GM12878 (cell line): ENCODE measurements at regions not wholly inside any gene's neighbourhood (a gene's known extent, or its start where the extent isn't known, plus 50 kb on each side); places are given as distances from the start of the nearest gene placed in this dataset.

Experiments used
- ATAC-seq: fragments of 200-7000 bp; cut with Tn5 transposase; 3 replicates; pipeline ENCODE4 v1.9.1; 2020; ENCODE audit warnings: mild to moderate bottlenecking, moderate library complexity
- BruUV-seq: library from RNA; stranded (reverse); fragments of 400-500 nt; replicated peaks from 2 replicates; lab custom pipeline; 2021; lab: Mats Ljungman, UMichigan
- CTCF ChIA-PET: fragments of 300-600 bp; sonication (Branson Sonifier 250); formaldehyde crosslinking; extraction: SDS; loops from one replicate; lab custom pipeline; 2021; ENCODE audit warnings: inconsistent platforms; lab: Yijun Ruan, JAX
- POLR2A ChIA-PET: fragments of 350-600 bp; formaldehyde crosslinking; extraction: SDS; loops from one replicate; lab custom pipeline; 2021; ENCODE audit warnings: inconsistent platforms; lab: Charles Lee
- RAD21 ChIA-PET: fragments of 300-600 bp; sonication (Branson Sonifier 250); formaldehyde crosslinking; loops from one replicate; lab custom pipeline; 2023; ENCODE audit warnings: antibody characterized with exemption; ENCODE audit not compliant: unreplicated experiment; lab: Charles Lee
- SMC1A ChIA-PET: fragments of 300-600 bp; sonication (Branson Sonifier 250); formaldehyde crosslinking; loops from one replicate; lab custom pipeline; 2023; ENCODE audit not compliant: unreplicated experiment, uncharacterized antibody; lab: Charles Lee
- DNase-seq: peaks from one replicate; pipeline ENCODE4 v3.0.0-alpha.2; 2011; ENCODE audit warnings: low read depth, low spot score
- FAIRE-seq: peaks from 3 replicates; lab custom pipeline; 2011; peaks lifted over from hg19 to GRCh38; lab: Jason Lieb, UNC
- H2AFZ ChIP-seq: 2 replicates; pipeline ENCODE4 v1.6.0; 2011; ENCODE audit warnings: low read depth, low read length, control low read depth; ENCODE audit not compliant: control insufficient read depth
- H3K27ac ChIP-seq: 2 replicates; pipeline ENCODE4 v1.5.1; 2011; ENCODE audit warnings: control low read depth; ENCODE audit not compliant: control insufficient read depth, insufficient read depth
- H3K27me3 ChIP-seq, 2 experiments: replicated peaks in 1 of 2; 2 replicates each; pipeline versions ENCODE4 v1.6.0 to v1.6.1; 2011; ENCODE audit warnings: low read length in 1 of 2; ENCODE audit not compliant: control insufficient read depth in 2 of 2, insufficient read depth in 2 of 2
- H3K36me3 ChIP-seq, 2 experiments: 2 replicates each; pipeline ENCODE4 v1.5.1; 2011; ENCODE audit warnings: low read length in 1 of 2; ENCODE audit not compliant: control insufficient read depth in 2 of 2, insufficient read depth in 2 of 2
- H3K4me1 ChIP-seq: 2 replicates; pipeline ENCODE4 v1.6.1; 2011; ENCODE audit warnings: mild to moderate bottlenecking, low read length, moderate library complexity, mixed read lengths; ENCODE audit not compliant: control insufficient read depth, insufficient read depth
- H3K4me2 ChIP-seq: 2 replicates; pipeline ENCODE4 v1.6.0; 2011; ENCODE audit warnings: control low read depth; ENCODE audit not compliant: control insufficient read depth, insufficient read depth
- H3K4me3 ChIP-seq: fragments of 200-600 bp; sonication (generic); 2 replicates; pipeline ENCODE4 v1.5.1; 2016
- H3K79me2 ChIP-seq: 2 replicates; pipeline ENCODE4 v1.6.0; 2011; ENCODE audit warnings: low read length; ENCODE audit not compliant: control insufficient read depth, insufficient read depth
- H3K9ac ChIP-seq: 2 replicates; pipeline ENCODE4 v1.8.0; 2011; ENCODE audit warnings: low read length, control low read depth, mixed read lengths; ENCODE audit not compliant: control insufficient read depth, insufficient read depth
- H3K9me3 ChIP-seq: replicated peaks from 3 replicates; pipeline ENCODE4 v1.5.1; 2011; ENCODE audit warnings: mild to moderate bottlenecking, low read length; ENCODE audit not compliant: control insufficient read depth, insufficient read depth
- H4K20me1 ChIP-seq: 2 replicates; pipeline ENCODE4 v1.6.0; 2011; ENCODE audit not compliant: control insufficient read depth, insufficient read depth
- E4F1 ChIP-seq: fragments of 450-650 bp; IDR thresholded peaks from 2 replicates; pipeline ENCODE4 v1.6.1; 2018; ENCODE audit warnings: borderline replicate concordance, mild to moderate bottlenecking; ENCODE audit not compliant: partially characterized antibody
- MAX ChIP-seq: IDR thresholded peaks from 2 replicates; pipeline ENCODE4 v1.6.1; 2012; ENCODE audit warnings: low read depth, low read length, improper control_type of control experiment
- MEF2A ChIP-seq: IDR thresholded peaks from 2 replicates; pipeline ENCODE4 v1.6.1; 2011; ENCODE audit warnings: low read depth, mild to moderate bottlenecking, low read length, moderate library complexity; ENCODE audit not compliant: insufficient read depth
- PKNOX1 ChIP-seq: fragments of 450-650 bp; IDR thresholded peaks from 2 replicates; pipeline ENCODE4 v1.6.1; 2016; ENCODE audit warnings: mild to moderate bottlenecking
- POU2F2 ChIP-seq: IDR thresholded peaks from 3 replicates; pipeline ENCODE4 v1.6.1; 2011; ENCODE audit warnings: low read depth, mild to moderate bottlenecking, low read length, borderline replicate concordance
- RBBP5 ChIP-seq: fragments of 200-600 bp; sonication (generic); conservative IDR thresholded peaks from 2 replicates; pipeline ENCODE4 v1.6.1; 2016
- SP1 ChIP-seq: IDR thresholded peaks from one replicate; pipeline ENCODE4 v1.6.1; 2011; ENCODE audit warnings: low read depth, low read length
- ZNF207 ChIP-seq: fragments of 450-650 bp; IDR thresholded peaks from 2 replicates; pipeline ENCODE4 v1.6.1; 2014; ENCODE audit warnings: antibody characterized with exemption, mild to moderate bottlenecking, borderline replicate concordance
- WGBS: methylation state at CpG from one replicate; pipeline ENCODE4 v1.1.6; 2016; ENCODE audit warnings: low lambda C conversion rate; ENCODE audit not compliant: insufficient replicate concordance, insufficient coverage; ENCODE audit errors: missing lambda C conversion rate; 5-methylcytosine and 5-hydroxymethylcytosine counted together
- in situ Hi-C: fragments of 300-500 bp; cut with MboI; formaldehyde crosslinking; loops from 9 replicates; pipeline ENCODE4 v1.14.3; 2018; ENCODE audit warnings: mixed read lengths
- intact Hi-C: fragments of 100-400 bp; cut with micrococcal nuclease; formaldehyde crosslinking; loops from one replicate; pipeline ENCODE4 v1.14.2; 2022; ENCODE audit not compliant: unreplicated experiment
- TF ChIP-seq, protein P1 (sequence below): fragments of 450-650 bp; IDR thresholded peaks from 2 replicates; pipeline ENCODE4 v1.6.1; 2017; ENCODE audit warnings: borderline replicate concordance
- TF ChIP-seq, protein P2 (sequence below): fragments of 450-650 bp; IDR thresholded peaks from 2 replicates; pipeline ENCODE4 v1.6.1; 2018; ENCODE audit warnings: mild to moderate bottlenecking, low read depth, moderate library complexity; ENCODE audit not compliant: partially characterized antibody

DNA sequence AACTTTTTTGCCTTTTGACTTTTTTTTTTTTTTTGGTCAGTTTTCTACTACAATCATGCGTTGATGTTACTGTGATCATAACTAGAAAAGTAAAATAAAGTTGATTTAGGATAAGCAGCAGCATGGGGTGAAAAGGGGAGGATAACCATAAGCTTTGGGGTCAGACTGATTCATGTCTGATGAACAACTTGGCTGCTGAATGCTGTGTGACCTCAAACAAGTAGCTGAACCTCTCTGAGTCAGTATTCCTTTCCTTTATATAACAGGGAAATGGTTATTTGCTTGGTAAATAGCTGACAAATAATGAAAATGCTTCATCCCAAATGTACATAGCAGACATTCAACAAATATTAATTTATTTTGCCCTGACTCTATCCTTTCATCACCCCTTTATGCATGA is 413.0 kb downstream of the VRK1 start:
- BruUV-seq = no TSS peak
- no peak overlapping the region for H3K9ac ChIP-seq
- no peak overlapping the region for H3K4me2 ChIP-seq
- no peaks in the 10 kb centered on the region for H3K9me3 ChIP-seq
- RAD21 ChIA-PET = no interaction called here
- H4K20me1 ChIP-seq = no peaks in the 10 kb centered on the region
- no peaks in the 10 kb centered on the region for H3K27me3 ChIP-seq
- DNase-seq (no peak), FAIRE-seq (no peak), ATAC-seq (no peak)
- no peak overlapping the region for H3K27ac ChIP-seq
- no peak overlapping the region for H2AFZ ChIP-seq
- in situ Hi-C loops (no loop called here), intact Hi-C loops (no loop called here)
- H3K79me2 ChIP-seq = no peaks in the 10 kb centered on the region
- SMC1A ChIA-PET = no interaction called here
- CTCF ChIA-PET = interaction anchor here (1.8 kb wide), 1 partner anchor 16 kb away, joined by 4 read pairs; no protein-coding TSS in a partner anchor
- TF ChIP-seq, protein P1, sequence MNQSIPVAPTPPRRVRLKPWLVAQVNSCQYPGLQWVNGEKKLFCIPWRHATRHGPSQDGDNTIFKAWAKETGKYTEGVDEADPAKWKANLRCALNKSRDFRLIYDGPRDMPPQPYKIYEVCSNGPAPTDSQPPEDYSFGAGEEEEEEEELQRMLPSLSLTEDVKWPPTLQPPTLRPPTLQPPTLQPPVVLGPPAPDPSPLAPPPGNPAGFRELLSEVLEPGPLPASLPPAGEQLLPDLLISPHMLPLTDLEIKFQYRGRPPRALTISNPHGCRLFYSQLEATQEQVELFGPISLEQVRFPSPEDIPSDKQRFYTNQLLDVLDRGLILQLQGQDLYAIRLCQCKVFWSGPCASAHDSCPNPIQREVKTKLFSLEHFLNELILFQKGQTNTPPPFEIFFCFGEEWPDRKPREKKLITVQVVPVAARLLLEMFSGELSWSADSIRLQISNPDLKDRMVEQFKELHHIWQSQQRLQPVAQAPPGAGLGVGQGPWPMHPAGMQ = no peak
- TF ChIP-seq POU2F2 = no peak
- TF ChIP-seq ZNF207 = no peak
- no peak for TF ChIP-seq PKNOX1
- no peaks in the 10 kb centered on the region for H3K36me3 ChIP-seq
- H3K4me1 ChIP-seq = no peaks in the 10 kb centered on the region
- no peak overlapping the region for H3K4me3 ChIP-seq
- WGBS = 0% methylated on average over 1 of the region's 1 CpG
- POLR2A ChIA-PET = no interaction called here

DNA sequence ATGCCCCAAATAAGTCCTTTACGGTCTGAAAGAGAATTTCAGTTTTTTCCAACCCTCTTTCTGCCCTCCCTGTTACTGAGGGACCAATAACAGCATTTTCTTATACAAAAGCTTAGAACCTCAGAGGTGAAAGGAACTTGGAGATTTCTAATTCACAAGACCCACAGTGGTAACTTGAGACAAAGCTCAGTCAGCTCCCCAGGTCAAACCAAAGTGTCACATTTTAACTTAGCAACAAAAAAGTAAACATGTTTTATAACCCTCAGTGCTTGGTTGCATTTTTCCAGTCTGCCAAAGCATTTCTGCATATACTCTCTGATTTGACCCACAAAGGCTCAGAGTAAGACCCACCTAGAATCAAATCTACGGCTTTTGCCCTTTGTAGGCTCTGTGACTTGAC is 415.2 kb downstream of the VRK1 start:
- ChIA-PET CTCF (no interaction called here), RAD21 (no interaction called here), POLR2A (no interaction called here), SMC1A (no interaction called here)
- Histone ChIP-seq H3K4me3 (no peak overlapping the region), H3K79me2 (no peaks in the 10 kb centered on the region), H4K20me1 (no peaks in the 10 kb centered on the region), H3K4me1 (no peaks in the 10 kb centered on the region), H3K9me3 (no peaks in the 10 kb centered on the region), H3K4me2 (no peak overlapping the region), H3K27ac (no peak overlapping the region), H3K27me3 (no peaks in the 10 kb centered on the region), H3K36me3 (no peaks in the 10 kb centered on the region), H2AFZ (no peak overlapping the region), H3K9ac (no peak overlapping the region)
- FAIRE-seq (no peak), DNase-seq (no peak), ATAC-seq (no peak)
- in situ Hi-C loops = no loop called here
- WGBS = 3% methylated on average over 2 of the region's 2 CpGs
- BruUV-seq = no TSS peak
- intact Hi-C loops = no loop called here
- TF ChIP-seq SP1 (no peak), MEF2A (no peak), MAX (no peak), RBBP5 (no peak), E4F1 (no peak)
- TF ChIP-seq, protein P2, sequence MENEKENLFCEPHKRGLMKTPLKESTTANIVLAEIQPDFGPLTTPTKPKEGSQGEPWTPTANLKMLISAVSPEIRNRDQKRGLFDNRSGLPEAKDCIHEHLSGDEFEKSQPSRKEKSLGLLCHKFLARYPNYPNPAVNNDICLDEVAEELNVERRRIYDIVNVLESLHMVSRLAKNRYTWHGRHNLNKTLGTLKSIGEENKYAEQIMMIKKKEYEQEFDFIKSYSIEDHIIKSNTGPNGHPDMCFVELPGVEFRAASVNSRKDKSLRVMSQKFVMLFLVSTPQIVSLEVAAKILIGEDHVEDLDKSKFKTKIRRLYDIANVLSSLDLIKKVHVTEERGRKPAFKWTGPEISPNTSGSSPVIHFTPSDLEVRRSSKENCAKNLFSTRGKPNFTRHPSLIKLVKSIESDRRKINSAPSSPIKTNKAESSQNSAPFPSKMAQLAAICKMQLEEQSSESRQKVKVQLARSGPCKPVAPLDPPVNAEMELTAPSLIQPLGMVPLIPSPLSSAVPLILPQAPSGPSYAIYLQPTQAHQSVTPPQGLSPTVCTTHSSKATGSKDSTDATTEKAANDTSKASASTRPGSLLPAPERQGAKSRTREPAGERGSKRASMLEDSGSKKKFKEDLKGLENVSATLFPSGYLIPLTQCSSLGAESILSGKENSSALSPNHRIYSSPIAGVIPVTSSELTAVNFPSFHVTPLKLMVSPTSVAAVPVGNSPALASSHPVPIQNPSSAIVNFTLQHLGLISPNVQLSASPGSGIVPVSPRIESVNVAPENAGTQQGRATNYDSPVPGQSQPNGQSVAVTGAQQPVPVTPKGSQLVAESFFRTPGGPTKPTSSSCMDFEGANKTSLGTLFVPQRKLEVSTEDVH = no peak
